ENCODE measurements at regions not wholly inside any gene's neighbourhood (a gene's known extent, or its start where the extent isn't known, plus 50 kb on each side); places are given as distances from the start of the nearest gene placed in this dataset.
"Not testable (repeated sequence)": the region's sequence is repeated elsewhere in the genome, so short reads cannot be mapped to it uniquely, and the experiment has no call there.

DNA sequence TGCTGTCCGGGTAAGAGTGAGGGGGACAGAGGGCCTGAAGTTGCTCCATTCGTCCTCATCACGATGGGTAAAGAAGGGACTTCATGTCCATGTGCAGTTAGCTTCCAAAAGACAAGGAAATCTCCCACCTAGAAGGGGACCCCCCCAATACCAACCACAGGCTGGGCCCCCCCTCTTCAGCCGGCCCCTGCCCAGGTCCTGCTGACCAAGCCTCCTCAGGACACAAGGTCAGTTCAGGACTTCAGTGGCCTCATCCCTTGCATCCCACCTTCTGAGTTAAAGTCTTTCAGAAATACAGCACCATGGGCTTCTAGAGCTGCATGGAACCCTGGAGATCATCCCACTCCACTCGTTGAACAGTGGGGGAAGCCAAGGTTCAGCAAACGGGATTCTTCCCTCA is 115.4 kb upstream of the ERG start:
- no peak for DNase-seq

- no peak for DNase-seq
Measured at GRCh38 chr21:38614558-38614957, 116.3 kb upstream of the ERG start.

DNA sequence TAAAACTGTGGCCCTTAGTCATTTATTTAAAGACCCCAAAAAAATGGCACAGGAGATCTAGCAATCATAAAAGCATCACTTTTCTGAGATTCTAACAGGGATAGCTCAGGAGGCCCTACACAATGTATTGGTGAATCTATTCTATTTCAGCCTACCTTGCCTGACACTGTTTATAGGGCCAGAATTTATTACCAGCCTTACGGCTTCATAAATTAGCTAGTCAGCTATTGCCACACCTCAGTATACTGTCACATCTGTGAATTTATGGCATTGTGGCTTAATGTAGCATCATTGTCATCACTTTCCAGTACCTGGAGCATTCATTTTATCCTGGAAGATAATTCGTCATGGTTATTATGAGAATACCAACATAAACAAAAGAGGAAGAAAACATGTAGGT is 121.2 kb upstream of the ERG start:
- no peak for DNase-seq

DNA sequence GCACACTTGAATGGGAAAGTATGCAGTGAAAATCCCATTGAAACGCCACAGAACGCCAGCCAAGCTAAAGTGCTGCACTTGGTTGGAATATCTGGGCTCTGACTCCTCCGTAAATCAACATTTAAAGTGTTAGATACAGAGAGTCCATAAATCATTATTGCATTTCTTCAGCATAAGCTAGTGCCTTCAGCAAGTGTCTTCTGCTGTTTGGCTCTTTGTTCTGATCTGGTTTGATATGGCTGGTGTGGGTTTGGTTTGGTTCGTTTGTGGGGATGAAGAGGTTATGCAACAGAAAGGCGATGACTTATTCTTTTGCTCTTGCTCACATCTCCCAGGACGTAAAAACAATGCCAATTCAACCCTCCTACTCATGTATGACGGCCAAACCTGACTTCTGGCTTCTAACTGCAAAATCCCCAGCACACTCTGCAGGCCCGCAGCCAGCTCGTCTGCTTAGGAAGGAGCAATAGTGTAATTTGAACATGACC is 121.8 kb upstream of the ERG start:
- DNase-seq, result peak in 1 of 58 donors; percentile 1

- no peak for DNase-seq
Measured at GRCh38 chr21:38621132-38621531, 122.9 kb upstream of the ERG start.

DNA sequence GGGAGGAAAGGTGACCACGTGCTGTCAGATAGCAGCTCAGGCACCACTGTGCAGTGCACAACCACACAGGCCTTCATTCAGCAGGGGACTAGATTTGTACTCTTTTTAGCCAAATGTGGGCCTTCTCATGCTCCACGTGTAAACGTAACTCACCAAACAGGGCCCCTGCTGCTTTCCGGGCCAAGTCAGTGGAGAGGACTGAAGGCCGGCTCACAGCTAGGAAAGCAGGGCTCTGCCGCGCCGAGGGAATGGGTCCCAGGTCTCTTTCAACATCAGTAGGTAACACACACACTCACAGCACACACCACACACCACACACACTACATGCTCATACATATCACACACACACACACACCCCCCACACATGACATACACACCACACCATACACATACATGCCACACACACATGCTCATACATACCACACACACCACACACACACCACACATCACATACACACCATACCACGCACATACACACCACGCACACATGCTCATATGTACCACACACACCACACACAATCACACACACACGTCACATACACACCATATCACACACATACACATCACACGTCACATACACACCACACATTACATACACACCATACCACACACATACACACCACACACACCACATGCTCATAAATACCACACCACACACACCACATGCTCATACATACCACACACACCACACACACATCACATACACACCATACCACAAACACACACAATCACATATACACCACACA is 124.0 kb upstream of the ERG start:
- no peak for DNase-seq

- no peak for DNase-seq
Measured at GRCh38 chr21:38622827-38623209, 124.5 kb upstream of the ERG start.

DNA sequence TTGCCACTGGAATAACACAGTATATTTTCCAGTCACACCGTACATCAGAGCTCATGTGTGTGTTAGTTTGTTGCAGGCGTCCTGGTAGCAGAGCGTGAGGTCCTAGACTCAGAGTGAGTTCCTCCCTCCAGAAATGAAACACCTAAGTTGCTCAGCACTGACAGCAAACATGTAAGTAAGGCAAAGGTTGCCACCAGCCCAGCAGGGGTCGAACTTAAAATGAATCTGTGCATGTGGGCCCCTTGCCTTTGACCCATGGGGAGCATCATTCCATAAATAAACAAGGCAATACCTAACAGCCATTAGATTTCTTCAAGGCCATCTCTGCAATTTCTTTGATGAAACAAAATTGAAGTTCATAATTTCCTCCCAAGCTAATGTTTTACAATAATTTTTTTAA is 125.3 kb upstream of the ERG start:
- DNase-seq, result no peak

DNA sequence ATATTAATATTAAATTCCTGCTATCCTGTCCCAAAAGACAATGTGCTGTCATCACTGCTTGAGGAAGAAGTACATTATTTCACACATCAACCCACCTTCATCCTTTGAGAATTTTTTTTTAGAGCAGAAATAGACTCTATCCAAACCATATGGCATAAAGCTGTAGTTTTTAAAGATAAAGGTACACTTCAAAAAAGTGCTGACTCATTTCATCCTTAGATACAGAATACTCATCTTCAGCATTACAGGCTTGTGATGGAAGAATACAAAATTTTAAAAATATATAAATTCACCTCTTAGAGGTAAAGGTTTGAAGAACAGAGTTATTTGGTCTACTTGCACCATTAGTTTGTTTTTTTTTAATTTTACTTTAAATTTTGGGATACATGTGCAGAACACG is 126.7 kb upstream of the ERG start:
- DNase-seq, result no peak

- DNase-seq, result no peak
Measured at GRCh38 chr21:38626306-38626705, 128.0 kb upstream of the ERG start.

GRCh38 chr21:38628349-38628748 is 130.1 kb upstream of the ERG start:
- no peak for DNase-seq

DNA sequence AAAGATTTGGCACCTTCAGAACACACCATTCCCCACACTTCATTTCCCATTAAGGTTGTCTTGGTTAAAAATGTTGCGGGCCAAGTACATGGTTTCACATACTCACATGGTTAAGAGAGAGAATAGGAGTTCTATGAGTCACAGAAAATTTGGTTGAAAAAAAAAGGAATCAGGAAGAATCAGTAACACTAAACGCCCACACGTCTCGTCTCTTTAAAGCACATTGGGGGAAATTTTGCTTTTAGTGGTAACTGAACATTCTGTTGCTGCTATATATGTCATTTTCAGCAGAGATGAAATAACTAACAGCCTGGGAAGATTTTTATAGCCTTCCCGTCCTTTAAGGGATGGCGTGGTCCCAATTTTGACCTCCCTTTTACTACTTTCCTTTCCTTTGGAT is 132.9 kb upstream of the ERG start:
- DNase-seq, result peak in 3 of 58 donors; percentile 11 to 24 (median 13)

DNA sequence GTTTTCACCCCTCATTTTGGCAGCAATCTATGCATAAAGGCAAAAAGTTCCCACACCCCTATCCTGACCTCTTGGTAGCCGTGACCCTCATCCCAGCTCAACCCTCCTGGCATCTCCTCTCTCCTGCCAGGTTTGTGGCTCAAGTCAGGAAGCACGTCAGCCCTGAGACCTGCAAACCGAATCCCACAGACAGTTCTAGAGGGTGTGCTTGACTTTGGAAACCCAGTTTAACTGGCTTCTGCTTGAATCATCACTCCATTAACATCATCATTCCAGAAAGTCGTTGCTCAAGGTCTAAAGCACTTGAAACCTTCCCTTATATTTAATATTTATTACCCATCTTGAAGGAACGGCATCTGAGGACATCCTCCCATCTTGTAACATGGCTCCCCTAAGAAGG is 133.4 kb upstream of the ERG start:
- peak in 1 of 58 donors; percentile 6 for DNase-seq

GRCh38 chr21:38637161-38637560 is 138.9 kb upstream of the ERG start:
- no peak for DNase-seq

DNA sequence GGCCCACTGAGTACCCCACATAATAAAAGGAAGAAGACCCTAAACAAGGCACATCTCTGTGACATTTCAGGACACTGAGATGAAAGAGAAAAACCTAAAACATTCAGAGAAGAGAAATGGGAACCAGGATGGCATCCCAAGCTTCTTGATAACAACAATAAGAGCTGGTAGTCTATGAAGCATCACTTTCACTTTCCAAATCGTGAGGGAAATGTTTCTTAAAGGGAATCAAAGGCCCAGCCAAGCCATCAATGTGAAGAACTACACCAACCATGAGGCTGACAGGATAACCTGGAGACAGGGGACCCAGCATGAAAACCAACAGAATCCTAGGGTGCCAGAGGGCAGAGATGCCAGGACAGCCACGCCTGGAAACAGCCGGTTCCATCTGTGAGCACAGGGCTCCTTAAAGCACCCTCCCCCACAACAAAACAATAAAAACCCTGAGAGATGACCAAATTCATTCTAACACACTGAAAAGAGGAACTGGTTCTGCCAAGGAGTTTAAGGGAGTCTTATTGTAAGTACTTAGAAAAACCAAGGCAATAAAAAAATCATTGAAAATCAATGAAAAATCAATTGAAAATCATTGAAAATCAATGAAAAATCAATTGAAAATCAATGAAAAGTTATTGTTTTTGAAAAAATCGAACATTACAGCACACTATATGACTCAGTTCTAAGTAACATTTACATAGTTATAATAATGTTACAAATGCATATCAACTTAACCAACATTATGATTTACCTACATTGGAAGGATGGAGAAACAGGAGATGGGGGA is 141.5 kb upstream of the ERG start:
- DNase-seq, result no peak

GRCh38 chr21:38640355-38640742 is 142.1 kb upstream of the ERG start:
- not testable (repeated sequence) for DNase-seq

DNA sequence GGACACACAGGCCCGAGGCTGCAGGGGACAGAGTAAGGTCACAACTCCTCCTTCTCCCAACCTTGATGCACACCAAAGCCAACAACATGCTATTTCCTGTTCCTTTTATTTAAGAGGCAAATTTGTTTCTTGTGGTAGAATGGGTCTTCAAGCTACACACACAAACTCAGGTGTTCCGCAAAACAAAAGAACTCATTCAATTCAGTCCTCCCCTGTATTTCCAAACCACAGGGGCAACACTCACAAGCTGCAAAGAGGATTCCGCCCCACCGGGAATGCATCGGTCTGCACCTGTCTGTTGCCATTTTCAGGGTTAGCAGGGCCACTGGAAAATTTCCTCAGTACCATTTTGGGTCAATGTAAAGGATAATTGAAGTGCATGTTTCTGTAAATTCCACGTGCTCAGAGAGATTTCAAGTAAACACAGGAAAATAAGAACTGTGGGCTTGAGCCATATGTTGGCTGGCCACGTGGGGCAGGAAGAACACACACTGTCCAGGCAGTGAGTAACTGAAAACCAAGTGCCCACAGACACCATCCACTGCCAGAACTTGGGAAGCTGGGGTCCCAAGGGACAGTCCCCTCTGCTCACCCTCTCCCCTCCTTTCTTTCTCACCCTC is 145.2 kb upstream of the ERG start:
- no peak for DNase-seq

DNA sequence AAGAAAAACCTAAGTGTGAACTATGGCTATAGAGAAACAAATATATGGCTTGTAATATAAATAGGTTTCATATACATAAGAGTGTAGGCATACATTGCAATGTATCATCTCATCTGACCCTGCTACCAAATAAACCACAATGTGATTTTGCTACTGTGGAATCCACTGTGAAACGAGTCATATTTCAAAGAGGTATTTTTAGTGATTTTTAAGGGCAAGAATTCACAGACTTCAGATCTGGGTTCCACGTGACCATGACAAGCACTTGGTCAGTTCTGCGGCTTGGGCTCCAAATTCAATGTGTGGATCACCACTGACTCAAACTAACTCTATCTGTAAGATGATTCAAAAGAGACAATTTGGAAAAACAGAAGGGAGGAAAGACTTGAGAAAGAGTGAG is 147.0 kb upstream of the ERG start:
- no peak for DNase-seq

GRCh38 chr21:38646213-38646837 is 148.0 kb upstream of the ERG start:
- DNase-seq, result no peak

DNA sequence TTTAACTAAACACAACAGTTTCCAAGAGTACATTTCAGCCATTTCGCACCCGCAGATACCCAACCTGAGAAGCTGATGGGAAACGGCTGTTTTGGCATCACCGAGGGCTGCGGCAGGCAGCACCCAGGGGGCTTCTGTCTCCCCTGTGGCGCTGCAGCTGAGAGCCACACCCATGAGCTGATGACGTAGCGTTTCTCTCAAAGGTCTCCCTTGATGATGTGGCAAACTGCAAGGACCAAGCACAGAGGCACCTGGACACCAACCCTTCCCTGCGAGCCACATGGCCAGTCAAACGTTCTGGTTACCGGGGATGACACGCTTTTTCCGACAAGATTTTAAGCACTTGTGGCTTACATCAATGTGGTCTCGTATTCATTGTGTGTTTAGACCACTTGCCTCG is 150.8 kb upstream of the ERG start:
- no peak for DNase-seq

DNA sequence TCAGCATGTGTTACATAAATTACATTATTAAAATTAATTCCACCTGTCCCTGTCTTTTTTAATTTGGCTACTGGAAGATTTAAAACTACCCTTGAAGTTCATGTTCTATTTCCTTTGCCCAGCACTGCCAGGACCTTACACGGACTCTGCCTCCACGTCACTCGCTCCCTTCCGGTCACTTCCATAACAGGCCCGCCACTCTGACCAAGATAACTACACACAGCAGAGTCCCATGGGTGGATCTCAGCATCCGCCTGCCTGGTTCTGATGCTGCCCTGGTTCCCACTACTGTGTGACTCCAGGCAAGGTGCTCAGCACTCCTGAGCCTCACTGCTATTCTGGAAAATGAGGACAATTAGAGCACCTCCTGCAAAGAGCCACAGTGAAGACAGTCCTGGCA is 153.3 kb upstream of the ERG start:
- no peak for DNase-seq

- DNase-seq, result no peak
Measured at GRCh38 chr21:38652396-38652795, 153.3 kb upstream of the ETS2 start.

Data from anterior cingulate cortex (tissue), 58 donors.